GM12874 (cell line): ENCODE measurements at regions not wholly inside any gene's neighbourhood (a gene's known extent, or its start where the extent isn't known, plus 50 kb on each side); places are given as distances from the start of the nearest gene placed in this dataset.

ENCODE experiments used
- CTCF ChIP-seq: IDR thresholded peaks from 2 replicates; pipeline ENCODE4 v1.5.1; 2011; ENCODE audit warnings: low read depth, mild to moderate bottlenecking, control low read depth, low read length, moderate library complexity; ENCODE audit not compliant: insufficient read depth

GRCh38 chr13:47822036-47822435, 179.0 kb downstream of the SUCLA2 start:
- TF ChIP-seq CTCF: no peak

- no peak for TF ChIP-seq CTCF
These were observed 184.2 kb downstream of the SUCLA2 start for GRCh38 chr13:47816831-47817230.

GRCh38 chr13:47813718-47814117, 187.4 kb downstream of the SUCLA2 start:
- TF ChIP-seq CTCF: no peak

- no peak for TF ChIP-seq CTCF
These were observed 191.7 kb downstream of the SUCLA2 start for GRCh38 chr13:47809411-47809810.

- no peak for TF ChIP-seq CTCF
These were observed 197.9 kb downstream of the SUCLA2 start for GRCh38 chr13:47803131-47803530.

- no peak for TF ChIP-seq CTCF
These were observed 199.5 kb downstream of the SUCLA2 start for GRCh38 chr13:47801555-47801954.

GRCh38 chr13:47800593-47800992, 200.5 kb downstream of the SUCLA2 start:
- TF ChIP-seq CTCF: no peak

GRCh38 chr13:47798906-47799305, 202.2 kb downstream of the SUCLA2 start:
- no peak for TF ChIP-seq CTCF
